GM12878 (cell line): ENCODE measurements at regions not wholly inside any gene's neighbourhood (a gene's known extent, or its start where the extent isn't known, plus 50 kb on each side); places are given as distances from the start of the nearest gene placed in this dataset.

Experiments
- ATAC-seq: fragments of 200-7000 bp; cut with Tn5 transposase; 3 replicates; pipeline ENCODE4 v1.9.1; 2020; ENCODE audit warnings: mild to moderate bottlenecking, moderate library complexity
- BruUV-seq: library from RNA; stranded (reverse); fragments of 400-500 nt; replicated peaks from 2 replicates; lab custom pipeline; 2021; lab: Mats Ljungman, UMichigan
- CTCF ChIA-PET: fragments of 300-600 bp; sonication (Branson Sonifier 250); formaldehyde crosslinking; extraction: SDS; loops from one replicate; lab custom pipeline; 2021; ENCODE audit warnings: inconsistent platforms; lab: Yijun Ruan, JAX
- POLR2A ChIA-PET: fragments of 350-600 bp; formaldehyde crosslinking; extraction: SDS; loops from one replicate; lab custom pipeline; 2021; ENCODE audit warnings: inconsistent platforms; lab: Charles Lee
- RAD21 ChIA-PET: fragments of 300-600 bp; sonication (Branson Sonifier 250); formaldehyde crosslinking; loops from one replicate; lab custom pipeline; 2023; ENCODE audit warnings: antibody characterized with exemption; ENCODE audit not compliant: unreplicated experiment; lab: Charles Lee
- SMC1A ChIA-PET: fragments of 300-600 bp; sonication (Branson Sonifier 250); formaldehyde crosslinking; loops from one replicate; lab custom pipeline; 2023; ENCODE audit not compliant: unreplicated experiment, uncharacterized antibody; lab: Charles Lee
- DNase-seq: peaks from one replicate; pipeline ENCODE4 v3.0.0-alpha.2; 2011; ENCODE audit warnings: low read depth, low spot score
- FAIRE-seq: peaks from 3 replicates; lab custom pipeline; 2011; peaks lifted over from hg19 to GRCh38; lab: Jason Lieb, UNC
- H2AFZ ChIP-seq: 2 replicates; pipeline ENCODE4 v1.6.0; 2011; ENCODE audit warnings: low read depth, low read length, control low read depth; ENCODE audit not compliant: control insufficient read depth
- H3K27ac ChIP-seq: 2 replicates; pipeline ENCODE4 v1.5.1; 2011; ENCODE audit warnings: control low read depth; ENCODE audit not compliant: control insufficient read depth, insufficient read depth
- H3K27me3 ChIP-seq, 2 experiments: replicated peaks in 1 of 2; 2 replicates each; pipeline versions ENCODE4 v1.6.0 to v1.6.1; 2011; ENCODE audit warnings: low read length in 1 of 2; ENCODE audit not compliant: control insufficient read depth in 2 of 2, insufficient read depth in 2 of 2
- H3K36me3 ChIP-seq, 2 experiments: 2 replicates each; pipeline ENCODE4 v1.5.1; 2011; ENCODE audit warnings: low read length in 1 of 2; ENCODE audit not compliant: control insufficient read depth in 2 of 2, insufficient read depth in 2 of 2
- H3K4me1 ChIP-seq: 2 replicates; pipeline ENCODE4 v1.6.1; 2011; ENCODE audit warnings: mild to moderate bottlenecking, low read length, moderate library complexity, mixed read lengths; ENCODE audit not compliant: control insufficient read depth, insufficient read depth
- H3K4me2 ChIP-seq: 2 replicates; pipeline ENCODE4 v1.6.0; 2011; ENCODE audit warnings: control low read depth; ENCODE audit not compliant: control insufficient read depth, insufficient read depth
- H3K4me3 ChIP-seq: fragments of 200-600 bp; sonication (generic); 2 replicates; pipeline ENCODE4 v1.5.1; 2016
- H3K79me2 ChIP-seq: 2 replicates; pipeline ENCODE4 v1.6.0; 2011; ENCODE audit warnings: low read length; ENCODE audit not compliant: control insufficient read depth, insufficient read depth
- H3K9ac ChIP-seq: 2 replicates; pipeline ENCODE4 v1.8.0; 2011; ENCODE audit warnings: low read length, control low read depth, mixed read lengths; ENCODE audit not compliant: control insufficient read depth, insufficient read depth
- H3K9me3 ChIP-seq: replicated peaks from 3 replicates; pipeline ENCODE4 v1.5.1; 2011; ENCODE audit warnings: mild to moderate bottlenecking, low read length; ENCODE audit not compliant: control insufficient read depth, insufficient read depth
- H4K20me1 ChIP-seq: 2 replicates; pipeline ENCODE4 v1.6.0; 2011; ENCODE audit not compliant: control insufficient read depth, insufficient read depth
- BCL3 ChIP-seq: IDR thresholded peaks from 2 replicates; pipeline ENCODE4 v1.6.1; 2011; ENCODE audit warnings: borderline replicate concordance, low read depth, mild to moderate bottlenecking, moderate library complexity, low read length; ENCODE audit not compliant: insufficient read depth, poor library complexity, severe bottlenecking
- BRCA1 ChIP-seq: IDR thresholded peaks from 2 replicates; pipeline ENCODE4 v1.6.1; 2011; ENCODE audit warnings: low read depth, low read length, improper control_type of control experiment
- CHD1 ChIP-seq: IDR thresholded peaks from 2 replicates; pipeline ENCODE4 v1.6.1; 2012; ENCODE audit warnings: low read depth, low read length, improper control_type of control experiment
- E4F1 ChIP-seq: fragments of 450-650 bp; IDR thresholded peaks from 2 replicates; pipeline ENCODE4 v1.6.1; 2018; ENCODE audit warnings: borderline replicate concordance, mild to moderate bottlenecking; ENCODE audit not compliant: partially characterized antibody
- ELK1 ChIP-seq: IDR thresholded peaks from 2 replicates; pipeline ENCODE4 v1.6.1; 2012; ENCODE audit warnings: low read depth, low read length, improper control_type of control experiment
- IKZF1 ChIP-seq: fragments of 450-650 bp; conservative IDR thresholded peaks from 2 replicates; pipeline ENCODE4 v1.6.1; 2017; ENCODE audit warnings: antibody characterized with exemption, mild to moderate bottlenecking
- NFYA ChIP-seq: IDR thresholded peaks from 2 replicates; pipeline ENCODE4 v1.6.1; 2011; ENCODE audit warnings: low read depth, mild to moderate bottlenecking, low read length, improper control_type of control experiment, borderline replicate concordance
- PAX8 ChIP-seq: fragments of 450-650 bp; IDR thresholded peaks from 2 replicates; pipeline ENCODE4 v1.6.1; 2017; ENCODE audit warnings: mild to moderate bottlenecking, moderate library complexity
- POU2F2 ChIP-seq: IDR thresholded peaks from 3 replicates; pipeline ENCODE4 v1.6.1; 2011; ENCODE audit warnings: low read depth, mild to moderate bottlenecking, low read length, borderline replicate concordance
- RBBP5 ChIP-seq: fragments of 200-600 bp; sonication (generic); conservative IDR thresholded peaks from 2 replicates; pipeline ENCODE4 v1.6.1; 2016
- RELA ChIP-seq: fragments of 450-650 bp; IDR thresholded peaks from 2 replicates; pipeline ENCODE4 v1.8.0; 2014; ENCODE audit warnings: borderline replicate concordance; ENCODE audit not compliant: partially characterized antibody
- SMC3 ChIP-seq: IDR thresholded peaks from 2 replicates; pipeline ENCODE4 v1.6.1; 2011; ENCODE audit warnings: low read length, improper control_type of control experiment, borderline replicate concordance
- ZBTB11 ChIP-seq: fragments of 450-650 bp; formaldehyde crosslinking; IDR thresholded peaks from 2 replicates; pipeline ENCODE4 v1.5.0; 2022; ENCODE audit warnings: mild to moderate bottlenecking, missing genetic modification characterization
- ZNF622 ChIP-seq: fragments of 450-650 bp; IDR thresholded peaks from 2 replicates; pipeline ENCODE4 v1.6.1; 2017; ENCODE audit warnings: mild to moderate bottlenecking, inconsistent platforms
- WGBS: methylation state at CpG from one replicate; pipeline ENCODE4 v1.1.6; 2016; ENCODE audit warnings: low lambda C conversion rate; ENCODE audit not compliant: insufficient replicate concordance, insufficient coverage; ENCODE audit errors: missing lambda C conversion rate; 5-methylcytosine and 5-hydroxymethylcytosine counted together
- in situ Hi-C: fragments of 300-500 bp; cut with MboI; formaldehyde crosslinking; loops from 9 replicates; pipeline ENCODE4 v1.14.3; 2018; ENCODE audit warnings: mixed read lengths
- intact Hi-C: fragments of 100-400 bp; cut with micrococcal nuclease; formaldehyde crosslinking; loops from one replicate; pipeline ENCODE4 v1.14.2; 2022; ENCODE audit not compliant: unreplicated experiment

GRCh38 chr10:83516788-83517187 lies 622.5 kb upstream of the GHITM start (continued):
- no peak for TF ChIP-seq BCL3
- no peak for TF ChIP-seq BRCA1
- TF ChIP-seq ZBTB11 (CRISPR knock-in tag): no peak
- no peak for TF ChIP-seq ELK1
- TF ChIP-seq, all 136 proteins: peak for 0

- ChIA-PET SMC1A (no interaction called here), CTCF (no interaction called here), POLR2A (no interaction called here), RAD21 (no interaction called here)
- Histone ChIP-seq H3K79me2 (no peaks in the 10 kb centered on the region), H4K20me1 (no peaks in the 10 kb centered on the region), H3K4me2 (no peak overlapping the region), H3K4me3 (no peak overlapping the region), H3K9me3 (no peaks in the 10 kb centered on the region; the same call in 2 of the 3 replicates), H3K36me3 (no peaks in the 10 kb centered on the region), H3K9ac (no peak overlapping the region), H3K27me3 (no peaks in the 10 kb centered on the region), H2AFZ (no peak overlapping the region), H3K27ac (no peak overlapping the region), H3K4me1 (no peaks in the 10 kb centered on the region)
- WGBS: 87% methylated on average over 1 of the region's 1 CpG
- intact Hi-C loops: no loop called here
- no peak for ATAC-seq
- no TSS peak for BruUV-seq
- no peak for DNase-seq
- in situ Hi-C loops: no loop called here
- no peak for FAIRE-seq
- TF ChIP-seq IKZF1 (no peak), PAX8 (no peak), ZNF622 (no peak), RBBP5 (no peak), NFYA (no peak), CHD1 (no peak), SMC3 (no peak), POU2F2 (no peak), E4F1 (no peak), RELA (no peak)
Observed at GRCh38 chr10:83517456-83517855, 621.9 kb upstream of the GHITM start.
